ENCODE measurements at regions not wholly inside any gene's neighbourhood (a gene's known extent, or its start where the extent isn't known, plus 50 kb on each side); places are given as distances from the start of the nearest gene placed in this dataset.

- TF ChIP-seq CTCF (IDR thresholded peaks at IDR 0.05) (no peak), POLR2A (IDR thresholded peaks at IDR 0.05) (no peak)
Observed at GRCh38 chr2:7133521-7133920, 216.3 kb downstream of the RNF144A start.

All from heart left ventricle (tissue), 13 donors.